ENCODE measurements at regions not wholly inside any gene's neighbourhood (a gene's known extent, or its start where the extent isn't known, plus 50 kb on each side); places are given as distances from the start of the nearest gene placed in this dataset.

- DNase-seq (ENCODE audit: low read depth in 2 of 2): no peak
These were observed 62.6 kb upstream of the SSTR1 start for GRCh38 chr14:38145142-38145541.

- DNase-seq (ENCODE audit: low read depth in 2 of 2): no peak
These were observed 57.6 kb upstream of the SSTR1 start for GRCh38 chr14:38150075-38150474.

All from activated CD8-positive, alpha-beta memory T cell treated with anti-CD3 and anti-CD28 coated beads for 4 hours (primary cell).